Superior temporal gyrus (tissue), 1 donor: ENCODE measurements at regions not wholly inside any gene's neighbourhood (a gene's known extent, or its start where the extent isn't known, plus 50 kb on each side); places are given as distances from the start of the nearest gene placed in this dataset.
"Not testable (repeated sequence)": the region's sequence is repeated elsewhere in the genome, so short reads cannot be mapped to it uniquely, and the experiment has no call there.

Source experiments
- DNase-seq: peaks from one replicate; pipeline ENCODE4 v3.0.0-alpha.2; 2016; ENCODE audit errors: extremely low spot score

DNA sequence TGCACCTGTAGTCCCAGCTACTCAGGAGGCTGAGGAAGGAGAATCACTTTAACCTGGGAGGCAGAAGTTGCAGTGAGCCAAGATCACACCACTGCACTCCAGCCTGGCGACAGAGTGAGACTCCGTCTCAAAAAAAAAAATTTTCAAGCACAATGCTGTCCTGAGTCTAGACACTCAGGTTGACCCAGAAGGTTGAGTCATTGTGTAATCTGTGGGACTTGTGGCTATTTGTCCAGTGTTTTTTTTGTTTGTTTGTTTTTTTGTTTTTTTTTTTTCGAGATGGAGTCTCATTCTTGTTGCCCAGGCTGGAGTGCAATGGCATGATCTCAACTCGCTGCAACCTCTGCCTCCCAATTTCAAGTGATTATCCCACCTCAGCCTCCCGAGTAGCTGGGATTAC lies 74.3 kb upstream of the SOX13 start:
- DNase-seq, result not testable (repeated sequence)

DNA sequence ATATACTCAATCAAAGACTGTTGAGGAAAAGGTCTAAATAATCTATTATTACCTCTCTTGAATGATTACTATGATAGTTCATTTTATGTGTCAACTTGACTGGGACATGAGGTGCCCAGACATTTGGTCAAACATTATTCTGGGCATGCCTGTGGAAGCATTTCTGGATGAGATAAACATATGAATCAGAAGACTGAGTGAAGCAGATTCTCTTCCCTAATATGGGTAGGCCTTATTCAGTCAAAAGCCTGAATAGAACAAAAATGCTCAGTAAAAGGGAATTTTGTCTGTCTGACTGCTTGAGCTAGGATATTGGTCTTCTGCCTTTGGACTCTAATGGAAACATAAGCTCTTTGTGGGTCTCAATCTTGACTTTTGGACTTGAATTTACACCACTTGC lies 73.3 kb upstream of the SOX13 start:
- no peak for DNase-seq

DNA sequence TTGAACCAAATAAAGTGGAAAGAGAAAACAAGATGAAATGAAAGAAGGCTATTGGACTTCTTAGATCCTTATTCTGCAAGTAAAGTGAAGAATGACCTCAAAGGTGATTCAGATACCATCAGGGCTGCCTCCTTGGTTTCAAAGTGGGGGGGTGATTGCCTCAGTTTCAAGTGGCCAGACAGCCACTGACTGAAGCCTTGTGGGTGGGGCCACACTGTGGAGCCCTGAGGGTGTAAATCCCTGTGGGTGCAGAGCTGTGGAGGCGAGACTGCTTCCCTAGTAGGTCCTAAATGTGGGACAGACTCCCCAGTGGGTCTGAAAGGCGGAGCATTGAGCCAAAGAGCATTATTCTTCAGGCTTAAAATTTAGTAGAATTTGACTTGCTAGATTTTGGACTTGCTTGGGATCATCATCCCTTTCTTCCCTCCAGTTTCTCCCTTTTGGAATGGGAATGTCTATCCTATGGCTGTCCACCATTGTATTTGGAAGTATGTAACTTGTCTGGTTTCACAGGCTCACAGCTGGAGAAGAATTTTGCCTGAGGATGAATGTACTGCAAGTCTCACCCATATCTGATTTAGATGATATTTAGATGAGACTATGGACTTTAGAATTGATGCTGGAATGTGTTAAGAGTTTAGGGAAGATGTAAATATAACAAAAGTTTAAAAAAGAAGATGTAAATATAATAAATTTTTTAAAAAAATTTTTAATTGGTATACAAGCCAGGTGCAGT lies 71.6 kb upstream of the SOX13 start:
- no peak for DNase-seq

DNA sequence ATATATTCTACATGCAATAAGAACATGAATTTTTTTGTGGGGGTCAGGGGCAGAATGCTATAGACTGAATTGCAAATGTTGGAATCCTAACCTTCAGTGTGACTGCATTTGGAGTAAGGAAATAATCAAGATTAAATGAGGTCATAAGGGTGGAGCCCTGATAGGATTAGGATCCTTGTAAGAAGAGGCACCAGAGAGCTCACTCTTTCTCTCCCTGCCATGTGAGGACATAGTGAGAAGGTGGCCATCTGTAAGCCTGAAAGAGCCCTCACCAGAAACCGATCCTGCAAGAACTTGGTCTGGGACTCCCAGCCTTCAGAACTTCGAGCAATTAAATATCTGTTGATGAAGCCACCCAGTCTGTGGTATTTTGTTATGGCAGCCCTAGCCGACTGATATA lies 70.3 kb upstream of the SOX13 start:
- no peak for DNase-seq

DNA sequence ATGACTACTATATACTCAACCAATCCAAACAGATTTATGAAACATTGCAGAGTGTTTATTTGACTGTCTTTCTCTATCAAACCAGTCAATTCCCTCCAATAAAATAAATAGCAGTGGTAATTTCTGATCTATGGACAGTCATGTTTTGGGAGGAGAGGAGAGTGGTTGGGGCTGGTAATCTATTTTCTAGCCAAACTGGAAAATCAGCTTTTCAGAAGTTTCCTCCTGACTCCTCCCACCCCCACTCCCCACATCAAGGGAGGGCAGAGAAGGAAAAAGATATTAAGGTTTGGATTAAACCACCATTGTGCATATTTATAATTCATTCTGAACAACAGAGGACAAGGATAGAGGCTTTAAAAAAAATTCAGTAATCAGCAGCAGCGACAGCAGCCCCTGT lies 69.4 kb upstream of the SOX13 start:
- DNase-seq, result no peak

DNA sequence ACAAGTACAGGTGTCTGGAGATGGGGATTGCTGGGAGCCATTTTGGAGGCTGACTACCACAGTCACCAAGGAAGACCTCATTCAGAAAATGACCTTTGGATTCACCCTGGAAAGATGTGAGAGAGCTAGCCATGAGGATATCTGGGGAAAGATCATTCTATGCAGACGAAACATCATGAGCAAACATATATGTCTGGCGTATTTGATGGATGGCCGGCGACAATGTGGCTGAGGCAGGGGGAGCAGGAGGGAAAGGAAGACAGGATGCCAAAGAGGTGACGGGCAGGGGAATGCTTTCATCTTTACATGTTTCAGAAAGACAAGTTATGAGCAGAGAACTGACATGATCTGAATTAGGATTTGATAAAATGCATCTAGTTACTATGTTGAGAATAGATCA lies 61.5 kb upstream of the SOX13 start:
- DNase-seq, result no peak

DNA sequence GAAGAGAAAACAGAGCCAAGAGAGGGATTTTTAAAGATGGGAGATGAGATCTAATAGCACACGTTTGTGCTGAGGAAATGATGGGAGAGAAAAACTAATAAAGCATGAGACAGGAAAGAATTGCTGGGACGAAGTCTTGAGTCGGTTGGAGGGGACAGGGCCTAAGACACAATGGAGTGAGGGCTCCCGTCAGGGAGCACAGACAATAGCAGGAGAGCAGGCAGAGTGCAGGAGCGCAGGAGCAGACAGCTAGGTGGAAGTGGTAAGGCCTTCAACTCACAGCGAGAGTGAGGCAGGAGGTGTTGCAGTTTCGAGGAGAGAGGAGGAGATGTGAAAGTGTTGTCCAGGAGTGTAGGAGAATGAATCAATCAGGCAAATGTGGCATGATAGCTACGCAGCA lies 59.9 kb upstream of the SOX13 start:
- DNase-seq, result no peak

DNA sequence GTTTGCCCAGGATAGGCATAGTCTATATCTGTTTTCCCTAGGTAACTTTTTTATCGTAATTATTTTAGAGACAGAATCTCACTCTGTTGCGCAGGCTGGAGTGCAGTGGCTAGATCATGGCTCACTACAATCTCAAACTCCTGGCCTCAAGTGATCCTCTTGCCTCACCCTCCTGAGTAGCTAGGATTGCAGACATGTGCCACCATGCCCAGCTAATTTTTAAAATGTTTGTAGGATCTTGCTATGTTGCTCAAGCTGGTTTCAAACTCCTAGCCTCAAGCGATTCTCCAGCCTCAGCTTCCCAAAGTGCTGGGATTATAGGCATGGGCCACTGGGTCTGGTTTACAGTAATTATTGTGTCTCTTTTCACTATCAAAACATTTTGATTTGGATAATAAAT lies 58.6 kb upstream of the SOX13 start:
- DNase-seq, result no peak

DNA sequence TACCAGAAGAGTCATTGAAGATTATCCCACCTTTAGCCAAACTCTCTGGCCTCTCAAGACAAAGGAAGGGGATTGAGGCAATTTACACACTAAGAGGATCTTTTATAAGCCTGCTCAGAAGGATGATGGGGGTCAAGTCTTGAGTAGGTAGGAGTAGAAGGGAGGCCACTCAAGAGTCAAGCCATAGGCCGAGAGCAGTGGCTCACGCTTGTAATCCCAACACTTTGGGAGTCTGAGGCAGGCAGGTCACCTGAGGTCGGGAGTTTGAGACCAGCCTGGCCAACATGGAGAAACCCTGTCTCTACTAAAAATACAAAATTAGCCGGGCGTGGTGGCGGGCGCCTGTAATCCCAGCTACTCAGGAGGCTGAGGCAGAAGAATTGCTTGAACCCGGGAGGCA lies 58.0 kb upstream of the SOX13 start:
- not testable (repeated sequence) for DNase-seq

DNA sequence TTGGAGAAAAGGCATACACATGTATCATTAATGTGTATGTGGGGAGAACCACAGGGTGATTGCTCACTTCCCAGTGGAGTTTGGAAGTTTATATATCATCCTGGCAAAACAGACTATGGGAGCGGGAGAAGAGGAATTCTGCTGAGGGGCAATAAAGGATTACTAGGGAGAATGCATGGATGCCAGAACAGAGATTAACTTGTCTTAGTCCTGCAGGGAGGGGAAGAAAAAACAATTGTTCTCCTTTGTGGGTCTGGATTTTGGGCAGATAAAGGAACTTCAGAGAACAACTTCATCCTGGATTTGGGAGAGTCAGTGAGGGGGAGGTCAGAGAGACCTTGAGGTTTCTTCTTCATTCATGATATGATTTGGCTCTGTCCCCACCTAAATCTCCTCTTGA lies 55.9 kb upstream of the SOX13 start:
- no peak for DNase-seq

DNA sequence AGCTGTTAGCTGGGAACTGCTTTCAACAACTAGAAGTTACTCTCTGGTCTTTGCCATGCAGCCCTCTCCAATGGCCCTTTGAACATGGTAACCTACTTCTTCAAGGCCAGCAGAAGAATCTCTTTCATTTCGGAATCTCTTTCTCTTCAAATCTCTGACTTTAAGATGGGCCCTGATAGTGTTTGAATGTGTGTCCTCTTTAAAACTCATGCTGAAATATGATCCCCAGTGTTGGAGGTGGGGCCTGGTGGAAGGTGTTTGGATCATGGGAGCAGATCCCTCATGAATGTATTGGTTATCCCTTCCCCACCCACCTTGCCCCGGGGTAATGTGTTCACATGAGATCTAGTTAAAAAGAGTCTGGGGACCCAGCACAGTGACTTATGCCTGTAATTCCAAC lies 54.5 kb upstream of the SOX13 start:
- DNase-seq, result no peak
